ENCODE measurements at regions not wholly inside any gene's neighbourhood (a gene's known extent, or its start where the extent isn't known, plus 50 kb on each side); places are given as distances from the start of the nearest gene placed in this dataset.

DNA sequence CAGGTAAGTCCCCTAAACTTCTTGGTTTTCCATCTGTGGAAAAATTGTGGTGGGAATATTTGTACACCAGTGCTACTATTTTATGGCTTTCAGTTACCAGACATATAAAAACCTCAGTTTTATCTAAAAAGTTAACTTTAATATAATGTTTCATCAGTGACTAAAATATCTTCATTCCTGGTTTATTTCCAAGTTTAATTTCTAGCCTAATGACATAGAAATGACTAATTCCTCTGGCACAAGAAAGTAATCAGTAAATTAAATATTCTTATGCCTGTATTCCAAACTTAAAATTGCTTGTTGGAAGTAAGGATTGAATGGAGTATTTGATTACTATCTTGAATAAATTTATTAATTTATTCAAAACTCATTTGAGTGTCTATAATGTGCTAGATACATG lies 757.0 kb downstream of the CDH11 start:
- TF ChIP-seq CEBPB (IDR thresholded peaks at IDR 0.05) (no peak), TCF12 (IDR thresholded peaks at IDR 0.05; ENCODE audit: low read depth) (no peak), TEAD4 (IDR thresholded peaks at IDR 0.05) (no peak), TAF1 (IDR thresholded peaks at IDR 0.05; ENCODE audit: low read depth) (no peak), FOXM1 (IDR thresholded peaks at IDR 0.05; ENCODE audit: borderline replicate concordance, low read depth) (no peak), CREB1 (IDR thresholded peaks at IDR 0.05; ENCODE audit: low read depth) (no peak), EGR1 (IDR thresholded peaks at IDR 0.05) (no peak), RAD21 (IDR thresholded peaks at IDR 0.05; ENCODE audit: low read depth) (no peak), ZBTB7A (IDR thresholded peaks at IDR 0.05; ENCODE audit: low read depth) (no peak)
- TF ChIP-seq, protein P1, sequence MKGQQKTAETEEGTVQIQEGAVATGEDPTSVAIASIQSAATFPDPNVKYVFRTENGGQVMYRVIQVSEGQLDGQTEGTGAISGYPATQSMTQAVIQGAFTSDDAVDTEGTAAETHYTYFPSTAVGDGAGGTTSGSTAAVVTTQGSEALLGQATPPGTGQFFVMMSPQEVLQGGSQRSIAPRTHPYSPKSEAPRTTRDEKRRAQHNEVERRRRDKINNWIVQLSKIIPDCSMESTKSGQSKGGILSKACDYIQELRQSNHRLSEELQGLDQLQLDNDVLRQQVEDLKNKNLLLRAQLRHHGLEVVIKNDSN (IDR thresholded peaks at IDR 0.05), result no peak
- TF ChIP-seq, protein P2, sequence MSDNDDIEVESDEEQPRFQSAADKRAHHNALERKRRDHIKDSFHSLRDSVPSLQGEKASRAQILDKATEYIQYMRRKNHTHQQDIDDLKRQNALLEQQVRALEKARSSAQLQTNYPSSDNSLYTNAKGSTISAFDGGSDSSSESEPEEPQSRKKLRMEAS (IDR thresholded peaks at IDR 0.05), result no peak
- TF ChIP-seq, protein P3, sequence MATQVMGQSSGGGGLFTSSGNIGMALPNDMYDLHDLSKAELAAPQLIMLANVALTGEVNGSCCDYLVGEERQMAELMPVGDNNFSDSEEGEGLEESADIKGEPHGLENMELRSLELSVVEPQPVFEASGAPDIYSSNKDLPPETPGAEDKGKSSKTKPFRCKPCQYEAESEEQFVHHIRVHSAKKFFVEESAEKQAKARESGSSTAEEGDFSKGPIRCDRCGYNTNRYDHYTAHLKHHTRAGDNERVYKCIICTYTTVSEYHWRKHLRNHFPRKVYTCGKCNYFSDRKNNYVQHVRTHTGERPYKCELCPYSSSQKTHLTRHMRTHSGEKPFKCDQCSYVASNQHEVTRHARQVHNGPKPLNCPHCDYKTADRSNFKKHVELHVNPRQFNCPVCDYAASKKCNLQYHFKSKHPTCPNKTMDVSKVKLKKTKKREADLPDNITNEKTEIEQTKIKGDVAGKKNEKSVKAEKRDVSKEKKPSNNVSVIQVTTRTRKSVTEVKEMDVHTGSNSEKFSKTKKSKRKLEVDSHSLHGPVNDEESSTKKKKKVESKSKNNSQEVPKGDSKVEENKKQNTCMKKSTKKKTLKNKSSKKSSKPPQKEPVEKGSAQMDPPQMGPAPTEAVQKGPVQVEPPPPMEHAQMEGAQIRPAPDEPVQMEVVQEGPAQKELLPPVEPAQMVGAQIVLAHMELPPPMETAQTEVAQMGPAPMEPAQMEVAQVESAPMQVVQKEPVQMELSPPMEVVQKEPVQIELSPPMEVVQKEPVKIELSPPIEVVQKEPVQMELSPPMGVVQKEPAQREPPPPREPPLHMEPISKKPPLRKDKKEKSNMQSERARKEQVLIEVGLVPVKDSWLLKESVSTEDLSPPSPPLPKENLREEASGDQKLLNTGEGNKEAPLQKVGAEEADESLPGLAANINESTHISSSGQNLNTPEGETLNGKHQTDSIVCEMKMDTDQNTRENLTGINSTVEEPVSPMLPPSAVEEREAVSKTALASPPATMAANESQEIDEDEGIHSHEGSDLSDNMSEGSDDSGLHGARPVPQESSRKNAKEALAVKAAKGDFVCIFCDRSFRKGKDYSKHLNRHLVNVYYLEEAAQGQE (IDR thresholded peaks at IDR 0.05; ENCODE audit: low read depth), result no peak

DNA sequence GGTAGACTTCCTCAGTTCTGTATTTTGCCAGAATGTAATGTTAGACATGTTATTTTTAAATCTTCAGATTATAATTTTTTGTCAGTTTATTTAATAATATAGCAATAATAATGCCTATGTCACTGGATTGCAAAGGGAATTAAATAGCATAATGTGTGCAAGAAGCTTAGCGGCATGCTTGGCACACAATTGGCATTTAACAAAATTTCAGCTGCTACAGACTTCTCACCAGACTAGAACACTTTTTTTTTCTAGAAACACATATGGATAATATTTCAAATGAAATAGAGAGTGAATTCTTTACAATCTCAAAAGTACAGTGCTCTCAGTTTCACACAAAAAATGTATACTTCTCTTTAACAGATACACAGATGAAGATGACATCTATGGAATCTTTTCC lies 757.4 kb downstream of the CDH11 start:
- no peak for TF ChIP-seq TEAD4 (IDR thresholded peaks at IDR 0.05)
- TF ChIP-seq CREB1 (IDR thresholded peaks at IDR 0.05; ENCODE audit: low read depth), result no peak
- no peak for TF ChIP-seq TCF12 (IDR thresholded peaks at IDR 0.05; ENCODE audit: low read depth)
- TF ChIP-seq TAF1 (IDR thresholded peaks at IDR 0.05; ENCODE audit: low read depth), result no peak
- TF ChIP-seq RAD21 (IDR thresholded peaks at IDR 0.05; ENCODE audit: low read depth), result no peak
- TF ChIP-seq EGR1 (IDR thresholded peaks at IDR 0.05), result no peak
- no peak for TF ChIP-seq CEBPB (IDR thresholded peaks at IDR 0.05)
- TF ChIP-seq EP300 (IDR thresholded peaks at IDR 0.05; ENCODE audit: borderline replicate concordance), result no peak
- TF ChIP-seq ZBTB7A (IDR thresholded peaks at IDR 0.05; ENCODE audit: low read depth), result no peak
- TF ChIP-seq, protein P2 (IDR thresholded peaks at IDR 0.05), result no peak
- TF ChIP-seq, protein P1 (IDR thresholded peaks at IDR 0.05), result no peak
- no peak for TF ChIP-seq YY1 (IDR thresholded peaks at IDR 0.05; ENCODE audit: low read depth)
- TF ChIP-seq NFIC (IDR thresholded peaks at IDR 0.05), result no peak
- TF ChIP-seq, protein P3 (IDR thresholded peaks at IDR 0.05; ENCODE audit: low read depth), result no peak
- TF ChIP-seq FOXM1 (IDR thresholded peaks at IDR 0.05; ENCODE audit: borderline replicate concordance, low read depth), result no peak

DNA sequence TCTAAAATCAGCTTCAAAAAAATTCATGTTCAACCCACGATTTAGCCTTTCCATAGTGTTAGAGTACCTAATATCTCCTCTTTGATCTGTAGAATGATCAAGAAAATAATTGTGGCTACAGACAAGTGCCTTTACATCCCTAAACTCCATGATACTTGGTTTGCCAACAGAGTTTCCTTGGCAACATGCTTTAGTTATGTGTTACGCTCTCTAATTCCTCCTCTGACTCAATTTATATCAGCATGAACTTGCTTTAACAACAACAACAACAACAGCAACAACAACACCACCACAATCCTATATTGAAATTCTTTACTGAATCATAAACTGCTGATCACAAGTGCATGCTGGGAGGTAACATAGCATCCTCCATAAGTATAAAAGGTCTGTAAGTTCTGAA lies 757.8 kb downstream of the CDH11 start:
- TF ChIP-seq ZBTB7A (IDR thresholded peaks at IDR 0.05; ENCODE audit: low read depth) (no peak), FOXM1 (IDR thresholded peaks at IDR 0.05; ENCODE audit: borderline replicate concordance, low read depth) (no peak), CREB1 (IDR thresholded peaks at IDR 0.05; ENCODE audit: low read depth) (no peak), TCF12 (IDR thresholded peaks at IDR 0.05; ENCODE audit: low read depth) (no peak), EP300 (IDR thresholded peaks at IDR 0.05; ENCODE audit: borderline replicate concordance) (no peak), TEAD4 (IDR thresholded peaks at IDR 0.05) (no peak), NFIC (IDR thresholded peaks at IDR 0.05) (no peak), YY1 (IDR thresholded peaks at IDR 0.05; ENCODE audit: low read depth) (no peak), CEBPB (IDR thresholded peaks at IDR 0.05) (no peak), TAF1 (IDR thresholded peaks at IDR 0.05; ENCODE audit: low read depth) (no peak), RAD21 (IDR thresholded peaks at IDR 0.05; ENCODE audit: low read depth) (no peak), EGR1 (IDR thresholded peaks at IDR 0.05) (no peak)
- TF ChIP-seq, protein P3 (IDR thresholded peaks at IDR 0.05; ENCODE audit: low read depth), result no peak
- TF ChIP-seq, protein P1 (IDR thresholded peaks at IDR 0.05), result no peak
- TF ChIP-seq, protein P2 (IDR thresholded peaks at IDR 0.05), result no peak

DNA sequence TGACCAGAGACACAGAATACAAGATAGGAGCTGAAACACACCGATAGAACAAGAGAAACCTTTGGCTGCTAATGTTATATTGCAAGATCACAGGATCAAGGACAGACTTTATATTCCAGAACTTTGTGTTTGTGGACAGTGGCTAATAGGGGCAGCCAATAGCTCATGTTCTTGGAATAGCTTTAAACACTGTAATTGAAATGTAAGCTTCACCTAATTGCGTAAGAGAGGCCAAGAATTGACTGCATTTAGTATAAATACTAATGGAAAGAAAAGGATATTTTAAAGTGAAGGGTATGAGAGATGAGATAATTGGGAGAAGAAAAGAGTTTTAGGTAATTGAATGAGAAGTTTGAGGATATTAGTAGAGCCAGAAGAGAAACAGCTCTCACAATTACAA lies 758.8 kb downstream of the CDH11 start:
- TF ChIP-seq EP300 (IDR thresholded peaks at IDR 0.05; ENCODE audit: borderline replicate concordance), result no peak
- TF ChIP-seq CEBPB (IDR thresholded peaks at IDR 0.05), result no peak
- no peak for TF ChIP-seq TEAD4 (IDR thresholded peaks at IDR 0.05)
- TF ChIP-seq RAD21 (IDR thresholded peaks at IDR 0.05; ENCODE audit: low read depth), result no peak
- no peak for TF ChIP-seq CREB1 (IDR thresholded peaks at IDR 0.05; ENCODE audit: low read depth)
- TF ChIP-seq NFIC (IDR thresholded peaks at IDR 0.05), result no peak
- TF ChIP-seq, protein P1 (IDR thresholded peaks at IDR 0.05), result no peak
- TF ChIP-seq EGR1 (IDR thresholded peaks at IDR 0.05), result no peak
- no peak for TF ChIP-seq YY1 (IDR thresholded peaks at IDR 0.05; ENCODE audit: low read depth)
- TF ChIP-seq, protein P3 (IDR thresholded peaks at IDR 0.05; ENCODE audit: low read depth), result no peak
- TF ChIP-seq TAF1 (IDR thresholded peaks at IDR 0.05; ENCODE audit: low read depth), result no peak
- TF ChIP-seq ZBTB7A (IDR thresholded peaks at IDR 0.05; ENCODE audit: low read depth), result no peak
- TF ChIP-seq FOXM1 (IDR thresholded peaks at IDR 0.05; ENCODE audit: borderline replicate concordance, low read depth), result no peak
- TF ChIP-seq, protein P2 (IDR thresholded peaks at IDR 0.05), result no peak
- no peak for TF ChIP-seq TCF12 (IDR thresholded peaks at IDR 0.05; ENCODE audit: low read depth)
